Activated naive CD8-positive, alpha-beta T cell treated with anti-CD3 and anti-CD28 coated beads, Interleukin-2, amount 10 ng/mL, durations not matched to agents 7 days and 5 days (primary cell): ENCODE measurements at regions not wholly inside any gene's neighbourhood (a gene's known extent, or its start where the extent isn't known, plus 50 kb on each side); places are given as distances from the start of the nearest gene placed in this dataset.

Source experiments
- ATAC-seq: fragments of 150-1000 bp; cut with Tn5 transposase; one replicate; pipeline ENCODE4 v1.10.0; 2021; ENCODE audit warnings: low read depth, moderate library complexity
- POLR2A ChIA-PET: fragments of 350-600 bp; sonication (Branson Sonifier 250); formaldehyde crosslinking; loops from one replicate; lab custom pipeline; 2021; ENCODE audit warnings: antibody characterized with exemption; lab: Charles Lee
- DNase-seq: peaks from one replicate; pipeline ENCODE4 v3.0.0; 2021
- H3K27ac Mint-ChIP-seq: one replicate; pipeline ENCODE4 v1.8.0; 2022; ENCODE audit warnings: mild to moderate bottlenecking, mixed read lengths
- H3K27me3 Mint-ChIP-seq: one replicate; pipeline ENCODE4 v1.8.0; 2022; ENCODE audit warnings: mild to moderate bottlenecking, moderate library complexity, mixed read lengths
- H3K36me3 Mint-ChIP-seq: one replicate; pipeline ENCODE4 v1.8.0; 2021; ENCODE audit warnings: mild to moderate bottlenecking, mixed read lengths
- H3K4me1 Mint-ChIP-seq: one replicate; pipeline ENCODE4 v1.8.0; 2021; ENCODE audit warnings: mixed read lengths
- H3K4me3 Mint-ChIP-seq: one replicate; pipeline ENCODE4 v1.8.0; 2022; ENCODE audit warnings: mild to moderate bottlenecking, moderate library complexity, mixed read lengths
- H3K9me3 Mint-ChIP-seq: one replicate; pipeline ENCODE4 v1.8.0; 2021; ENCODE audit warnings: mixed read lengths

- peaks cover 2% of the 10 kb centered on the region for H3K9me3 Mint-ChIP-seq
- ATAC-seq (no peak), DNase-seq (no peak)
- no peaks in the 10 kb centered on the region for H3K27me3 Mint-ChIP-seq
- H3K4me1 Mint-ChIP-seq, result no peaks in the 10 kb centered on the region
- H3K36me3 Mint-ChIP-seq, result no peaks in the 10 kb centered on the region
- POLR2A ChIA-PET, result no interaction called here
- no peak overlapping the region for H3K4me3 Mint-ChIP-seq
- H3K27ac Mint-ChIP-seq, result no peak overlapping the region
These were observed 391.7 kb upstream of the NWD2 start for GRCh38 chr4:36852856-36853255.

GRCh38 chr4:36854554-36854953 lies 390.0 kb upstream of the NWD2 start:
- Mint-ChIP-seq H3K4me1 (no peaks in the 10 kb centered on the region), H3K9me3 (peaks cover 3% of the 10 kb centered on the region), H3K4me3 (no peak overlapping the region), H3K36me3 (no peaks in the 10 kb centered on the region), H3K27me3 (no peaks in the 10 kb centered on the region), H3K27ac (no peak overlapping the region)
- DNase-seq (no peak), ATAC-seq (no peak)
- POLR2A ChIA-PET, result no interaction called here

DNA sequence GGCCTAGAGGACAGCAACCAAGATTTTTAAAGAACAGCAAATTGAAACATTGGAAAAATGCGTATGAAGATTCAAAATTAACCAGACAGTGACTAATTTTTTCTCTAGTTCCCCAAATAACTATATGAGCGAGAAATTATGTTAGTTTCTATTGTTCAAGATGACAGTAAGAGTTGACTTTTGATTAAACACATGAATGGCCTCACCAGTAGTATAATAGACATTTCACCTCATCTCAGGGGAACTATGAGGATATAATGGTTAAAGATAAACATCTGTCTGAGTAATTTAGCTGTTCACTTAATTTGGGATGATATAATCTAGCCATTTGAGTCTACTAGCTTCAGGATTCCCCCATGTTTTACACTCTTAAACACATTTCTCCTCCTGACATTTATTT lies 380.9 kb upstream of the NWD2 start:
- H3K36me3 Mint-ChIP-seq, result no peaks in the 10 kb centered on the region
- H3K4me3 Mint-ChIP-seq, result no peak overlapping the region
- POLR2A ChIA-PET, result no interaction called here
- H3K27me3 Mint-ChIP-seq, result no peaks in the 10 kb centered on the region
- H3K27ac Mint-ChIP-seq, result no peak overlapping the region
- no peak for DNase-seq
- no peaks in the 10 kb centered on the region for H3K4me1 Mint-ChIP-seq
- ATAC-seq, result no peak
- H3K9me3 Mint-ChIP-seq, result peaks cover 1% of the 10 kb centered on the region

DNA sequence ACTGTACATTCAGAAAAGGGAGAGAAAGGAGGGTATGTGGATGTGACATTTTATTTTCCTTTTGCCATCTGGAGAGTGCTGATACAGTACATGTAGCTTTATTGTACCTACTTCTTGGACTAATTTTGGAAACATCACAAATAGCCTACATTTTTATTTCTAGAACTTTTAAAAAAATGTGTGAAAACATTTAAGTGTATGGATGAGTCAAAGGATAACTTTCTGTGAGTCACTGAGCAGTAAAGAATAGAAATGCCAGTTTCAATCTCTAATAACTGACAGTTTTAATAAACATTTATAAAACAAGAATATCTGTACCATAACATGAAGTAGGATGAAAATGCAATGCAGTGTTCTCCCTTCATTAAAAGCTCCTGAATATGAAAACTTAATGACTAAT lies 374.4 kb upstream of the NWD2 start:
- Mint-ChIP-seq H3K36me3 (no peaks in the 10 kb centered on the region), H3K27me3 (no peaks in the 10 kb centered on the region), H3K9me3 (no peaks in the 10 kb centered on the region), H3K4me1 (no peaks in the 10 kb centered on the region), H3K27ac (no peak overlapping the region), H3K4me3 (no peak overlapping the region)
- ATAC-seq (no peak), DNase-seq (no peak)
- POLR2A ChIA-PET, result no interaction called here

DNA sequence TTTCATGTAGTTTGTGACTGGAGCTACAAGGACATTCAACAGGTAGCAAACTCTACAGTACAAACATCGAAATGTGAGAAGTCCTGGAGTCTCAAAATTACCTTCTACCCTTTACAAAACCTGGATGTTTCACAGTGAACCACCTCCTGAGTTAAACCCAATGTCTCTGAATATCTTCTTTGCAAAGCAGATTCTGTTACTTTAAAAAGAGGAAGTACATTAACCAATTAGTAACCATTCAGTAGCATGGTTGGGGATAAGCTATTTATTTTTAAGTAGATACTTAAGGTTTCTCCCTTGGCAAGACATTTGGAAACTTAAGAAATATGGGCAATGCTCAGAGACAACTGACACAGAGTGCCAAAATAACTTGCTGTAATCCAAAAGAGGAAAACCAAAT lies 371.9 kb upstream of the NWD2 start:
- no peaks in the 10 kb centered on the region for H3K4me1 Mint-ChIP-seq
- no peaks in the 10 kb centered on the region for H3K9me3 Mint-ChIP-seq
- POLR2A ChIA-PET, result no interaction called here
- no peak overlapping the region for H3K27ac Mint-ChIP-seq
- H3K4me3 Mint-ChIP-seq, result no peak overlapping the region
- DNase-seq (no peak), ATAC-seq (no peak)
- no peaks in the 10 kb centered on the region for H3K27me3 Mint-ChIP-seq
- H3K36me3 Mint-ChIP-seq, result no peaks in the 10 kb centered on the region

GRCh38 chr4:36884151-36884550 lies 360.4 kb upstream of the NWD2 start:
- Mint-ChIP-seq H3K9me3 (no peaks in the 10 kb centered on the region), H3K4me1 (no peaks in the 10 kb centered on the region), H3K27me3 (peaks cover 2% of the 10 kb centered on the region), H3K4me3 (no peak overlapping the region), H3K36me3 (no peaks in the 10 kb centered on the region), H3K27ac (no peak overlapping the region)
- POLR2A ChIA-PET, result no interaction called here
- DNase-seq, result no peak
- ATAC-seq, result no peak

GRCh38 chr4:36891971-36892370 lies 352.6 kb upstream of the NWD2 start:
- Mint-ChIP-seq H3K27ac (no peak overlapping the region), H3K36me3 (no peaks in the 10 kb centered on the region), H3K9me3 (no peaks in the 10 kb centered on the region), H3K4me3 (no peak overlapping the region), H3K27me3 (no peaks in the 10 kb centered on the region), H3K4me1 (no peaks in the 10 kb centered on the region)
- POLR2A ChIA-PET, result no interaction called here
- no peak for DNase-seq
- no peak for ATAC-seq

DNA sequence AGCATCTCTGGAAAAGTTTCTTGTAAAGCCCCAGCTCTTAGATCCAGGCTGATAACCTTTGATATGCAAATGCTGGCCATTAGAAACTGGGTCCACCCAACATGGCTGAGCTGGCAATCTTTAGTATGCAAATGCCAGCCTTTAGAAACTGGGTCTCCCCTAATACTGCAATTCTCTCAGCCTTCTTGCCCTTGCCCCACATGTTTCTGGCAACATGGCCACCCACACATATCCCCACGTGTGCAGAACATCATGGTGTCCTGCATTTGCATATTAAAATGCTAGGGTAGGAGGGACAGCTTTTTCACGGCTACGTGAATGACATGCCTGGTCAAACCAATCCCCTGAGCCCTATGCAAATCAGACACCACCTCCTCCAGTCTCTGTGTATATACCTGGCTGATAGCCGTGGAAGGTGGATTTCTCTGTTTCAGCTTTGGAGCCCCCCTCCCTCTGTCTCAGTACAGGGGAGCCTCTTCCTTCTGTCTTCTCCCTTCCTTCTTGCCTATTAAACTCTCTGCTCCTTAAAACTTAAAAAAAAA lies 344.0 kb upstream of the NWD2 start:
- Mint-ChIP-seq H3K36me3 (no peaks in the 10 kb centered on the region), H3K27me3 (no peaks in the 10 kb centered on the region), H3K4me1 (no peaks in the 10 kb centered on the region), H3K9me3 (peaks cover 4% of the 10 kb centered on the region), H3K4me3 (no peak overlapping the region), H3K27ac (no peak overlapping the region)
- DNase-seq, result no peak
- no peak for ATAC-seq
- POLR2A ChIA-PET, result no interaction called here

DNA sequence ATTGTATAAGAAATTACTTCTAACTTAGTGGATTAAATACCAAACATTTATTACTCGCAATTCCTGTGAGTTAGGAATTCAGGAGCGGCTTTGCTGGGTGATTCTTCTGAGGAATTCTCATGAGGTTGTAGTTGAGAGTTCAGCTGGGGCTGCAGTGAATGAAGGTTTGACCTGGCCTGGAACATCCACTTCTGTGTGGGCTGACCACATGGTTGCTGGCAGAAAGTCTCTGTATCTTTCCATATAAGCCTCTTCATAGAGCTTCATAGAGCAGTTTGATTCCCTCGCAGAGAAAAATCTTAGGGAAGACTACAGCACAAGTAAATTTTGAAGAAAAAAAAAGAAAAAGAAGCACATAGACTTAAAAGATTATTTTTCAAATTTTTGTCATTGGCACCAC lies 339.7 kb upstream of the NWD2 start:
- no peak overlapping the region for H3K4me3 Mint-ChIP-seq
- ATAC-seq (no peak), DNase-seq (no peak)
- H3K27ac Mint-ChIP-seq, result no peak overlapping the region
- H3K27me3 Mint-ChIP-seq, result no peaks in the 10 kb centered on the region
- H3K36me3 Mint-ChIP-seq, result no peaks in the 10 kb centered on the region
- H3K4me1 Mint-ChIP-seq, result no peaks in the 10 kb centered on the region
- peaks cover 2% of the 10 kb centered on the region for H3K9me3 Mint-ChIP-seq
- POLR2A ChIA-PET, result no interaction called here

DNA sequence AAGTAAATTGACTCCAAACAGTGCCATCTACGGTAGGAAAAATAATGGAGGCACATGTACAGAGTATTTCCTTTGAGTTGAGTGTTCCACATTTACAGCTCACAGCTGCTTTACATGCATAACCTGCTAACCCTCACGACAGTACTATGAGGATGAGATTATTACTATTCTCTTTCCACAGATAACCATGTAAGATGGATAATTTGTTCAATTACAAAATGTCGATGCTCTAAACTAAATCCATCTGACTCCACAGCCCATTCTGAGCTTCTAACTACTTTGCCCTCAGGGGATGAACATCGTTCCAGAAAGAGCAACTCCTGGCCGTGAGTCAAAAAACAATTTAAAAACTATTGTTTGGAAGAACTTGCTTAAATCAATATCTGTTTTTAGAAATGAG lies 330.4 kb upstream of the NWD2 start:
- H3K27me3 Mint-ChIP-seq, result no peaks in the 10 kb centered on the region
- H3K27ac Mint-ChIP-seq, result no peak overlapping the region
- H3K4me1 Mint-ChIP-seq, result no peaks in the 10 kb centered on the region
- no peaks in the 10 kb centered on the region for H3K9me3 Mint-ChIP-seq
- no peak overlapping the region for H3K4me3 Mint-ChIP-seq
- ATAC-seq (no peak), DNase-seq (no peak)
- H3K36me3 Mint-ChIP-seq, result no peaks in the 10 kb centered on the region
- POLR2A ChIA-PET, result no interaction called here

- POLR2A ChIA-PET, result no interaction called here
- no peak overlapping the region for H3K27ac Mint-ChIP-seq
- no peaks in the 10 kb centered on the region for H3K9me3 Mint-ChIP-seq
- no peaks in the 10 kb centered on the region for H3K4me1 Mint-ChIP-seq
- DNase-seq, result no peak
- no peak for ATAC-seq
- H3K36me3 Mint-ChIP-seq, result no peaks in the 10 kb centered on the region
- no peak overlapping the region for H3K4me3 Mint-ChIP-seq
- H3K27me3 Mint-ChIP-seq, result no peaks in the 10 kb centered on the region
These were observed 328.8 kb upstream of the NWD2 start for GRCh38 chr4:36915717-36916116.

DNA sequence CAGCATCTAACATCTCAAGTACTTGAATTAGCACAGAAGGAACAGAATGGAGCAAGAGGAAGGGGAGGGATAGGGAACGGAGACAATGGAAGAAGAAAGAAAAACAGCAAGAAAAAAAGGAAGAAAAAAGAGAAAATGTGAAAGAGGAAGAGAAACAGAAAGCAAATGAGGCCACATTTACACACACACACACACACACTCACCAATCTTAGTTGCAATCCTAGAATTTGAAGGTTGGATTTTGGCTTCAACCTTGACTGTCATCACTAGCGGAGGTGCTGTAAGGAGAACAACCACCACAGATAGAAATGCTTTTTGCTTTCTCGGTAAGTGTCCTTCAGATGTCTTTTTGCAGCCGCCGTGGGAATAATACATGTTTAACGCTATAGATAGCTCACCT lies 327.1 kb upstream of the NWD2 start:
- no peak overlapping the region for H3K4me3 Mint-ChIP-seq
- POLR2A ChIA-PET, result no interaction called here
- H3K4me1 Mint-ChIP-seq, result no peaks in the 10 kb centered on the region
- no peaks in the 10 kb centered on the region for H3K9me3 Mint-ChIP-seq
- ATAC-seq, result no peak
- no peak for DNase-seq
- no peak overlapping the region for H3K27ac Mint-ChIP-seq
- no peaks in the 10 kb centered on the region for H3K36me3 Mint-ChIP-seq
- H3K27me3 Mint-ChIP-seq, result no peaks in the 10 kb centered on the region

- Mint-ChIP-seq H3K36me3 (no peaks in the 10 kb centered on the region), H3K9me3 (no peaks in the 10 kb centered on the region), H3K27ac (no peak overlapping the region), H3K4me1 (no peaks in the 10 kb centered on the region), H3K27me3 (no peaks in the 10 kb centered on the region), H3K4me3 (no peak overlapping the region)
- ATAC-seq (no peak), DNase-seq (no peak)
- POLR2A ChIA-PET, result no interaction called here
These were observed 324.8 kb upstream of the NWD2 start for GRCh38 chr4:36919721-36920120.

DNA sequence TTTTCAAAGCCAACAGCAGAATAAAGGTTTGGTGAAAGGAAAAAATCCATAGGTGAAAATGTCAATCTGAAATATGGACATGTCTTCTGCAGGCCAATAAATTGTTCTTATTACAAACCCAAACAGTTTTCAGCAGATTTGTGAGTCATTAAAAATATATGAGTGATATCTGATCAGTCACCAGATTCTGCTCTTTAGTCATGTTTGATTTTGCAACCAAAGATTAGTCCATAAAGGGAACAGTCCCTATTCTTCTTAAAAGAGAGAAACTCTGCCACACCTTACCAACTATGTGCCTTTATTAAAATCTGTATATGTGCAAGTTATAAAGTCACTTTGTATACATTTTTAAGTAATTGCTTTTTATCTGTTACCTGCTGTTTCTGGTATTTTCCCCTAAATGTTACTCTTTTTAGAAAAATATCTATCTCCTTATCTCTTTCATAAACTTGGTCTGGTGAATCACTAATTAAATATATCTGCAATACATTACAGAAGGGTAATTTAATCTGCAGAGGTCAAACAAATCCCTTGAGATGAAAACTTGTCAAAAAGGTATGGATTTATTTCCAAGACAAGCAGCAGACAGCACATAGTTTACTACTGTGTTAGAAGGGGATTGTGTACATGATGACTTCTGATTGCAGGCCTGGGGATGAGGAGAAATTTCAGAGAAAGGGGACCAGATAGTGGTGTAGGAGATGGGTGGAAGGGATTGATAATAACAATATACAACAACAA lies 322.9 kb upstream of the NWD2 start:
- Mint-ChIP-seq H3K4me3 (no peak overlapping the region), H3K27me3 (no peaks in the 10 kb centered on the region), H3K4me1 (no peaks in the 10 kb centered on the region), H3K36me3 (no peaks in the 10 kb centered on the region), H3K9me3 (no peaks in the 10 kb centered on the region), H3K27ac (no peak overlapping the region)
- DNase-seq, result no peak
- POLR2A ChIA-PET, result no interaction called here
- ATAC-seq, result no peak
